ENCODE measurements at regions not wholly inside any gene's neighbourhood (a gene's known extent, or its start where the extent isn't known, plus 50 kb on each side); places are given as distances from the start of the nearest gene placed in this dataset.

- TF ChIP-seq CTCF (IDR thresholded peaks at IDR 0.05 in 2 of 3, conservative IDR thresholded peaks at IDR 0.05 in 1 of 3; ENCODE audit: control insufficient read depth in 2 of 3, extremely low read depth in 1 of 3, insufficient read depth in 1 of 3, low read depth in 3 of 3, low read length in 3 of 3) (no peak), RAD51 (IDR thresholded peaks at IDR 0.05) (no peak), KDM1A (IDR thresholded peaks at IDR 0.05; ENCODE audit: borderline replicate concordance) (no peak), SIX5 (IDR thresholded peaks at IDR 0.05; ENCODE audit: low read depth, low read length, severe bottlenecking) (no peak), IRF3 (IDR thresholded peaks at IDR 0.05) (no peak), JUND (IDR thresholded peaks at IDR 0.05; ENCODE audit: low read depth, low read length) (no peak), MYC (IDR thresholded peaks at IDR 0.05; ENCODE audit: insufficient read depth, insufficient read length, insufficient replicate concordance, low read length, severe bottlenecking) (no peak), POU2F2 (IDR thresholded peaks at IDR 0.05; ENCODE audit: borderline replicate concordance, low read depth, low read length) (no peak), EP300 (IDR thresholded peaks at IDR 0.05; ENCODE audit: borderline replicate concordance in 1 of 2, control insufficient read depth in 1 of 2, low read depth in 2 of 2, low read length in 2 of 2) (no peak)
Observed at GRCh38 chr12:22866406-22866805, 241.4 kb downstream of the ETNK1 start.
